CD4-positive, alpha-beta T cell treated with Interleukin-6 for 4 hours (primary cell): ENCODE measurements at regions not wholly inside any gene's neighbourhood (a gene's known extent, or its start where the extent isn't known, plus 50 kb on each side); places are given as distances from the start of the nearest gene placed in this dataset.

ENCODE experiments used
- DNase-seq: peaks from one replicate; pipeline ENCODE4 v3.0.0-alpha.2; 2020; ENCODE audit warnings: mixed read lengths

GRCh38 chr7:156275292-156275691, 365.3 kb upstream of the RNF32 start:
- no peak for DNase-seq

GRCh38 chr7:156274557-156274956, 366.0 kb upstream of the RNF32 start:
- DNase-seq = no peak

- no peak for DNase-seq
These were observed 379.0 kb upstream of the RNF32 start for GRCh38 chr7:156261581-156261980.

GRCh38 chr7:156257904-156258303, 382.7 kb upstream of the RNF32 start:
- no peak for DNase-seq

GRCh38 chr7:156255635-156256034, 384.9 kb upstream of the RNF32 start:
- DNase-seq = no peak

- no peak for DNase-seq
These were observed 388.7 kb upstream of the RNF32 start for GRCh38 chr7:156251861-156252260.

GRCh38 chr7:156240532-156240931, 400.0 kb upstream of the RNF32 start:
- DNase-seq = no peak

- DNase-seq = no peak
These were observed 402.0 kb upstream of the RNF32 start for GRCh38 chr7:156238366-156239133.

- no peak for DNase-seq
These were observed 403.0 kb upstream of the RNF32 start for GRCh38 chr7:156237614-156238013.

- no peak for DNase-seq
These were observed 403.5 kb upstream of the RNF32 start for GRCh38 chr7:156236936-156237599.

- no peak for DNase-seq
These were observed 404.2 kb upstream of the RNF32 start for GRCh38 chr7:156236181-156236889.

- DNase-seq = no peak
These were observed 405.7 kb upstream of the RNF32 start for GRCh38 chr7:156234666-156235494.

GRCh38 chr7:156234192-156234591, 406.4 kb upstream of the RNF32 start:
- no peak for DNase-seq

GRCh38 chr7:156232931-156233705, 407.5 kb upstream of the RNF32 start:
- DNase-seq = no peak

- DNase-seq = no peak
These were observed 410.0 kb upstream of the RNF32 start for GRCh38 chr7:156230576-156230975.

- DNase-seq = no peak
These were observed 412.6 kb upstream of the SHH start for GRCh38 chr7:156224833-156225225.

- DNase-seq = no peak
These were observed 411.9 kb upstream of the SHH start for GRCh38 chr7:156223935-156224832.

- no peak for DNase-seq
These were observed 410.3 kb upstream of the SHH start for GRCh38 chr7:156222611-156223010.

- DNase-seq = no peak
These were observed 409.9 kb upstream of the SHH start for GRCh38 chr7:156222151-156222550.

GRCh38 chr7:156220701-156221100, 408.4 kb upstream of the SHH start:
- DNase-seq = no peak

- no peak for DNase-seq
These were observed 407.9 kb upstream of the SHH start for GRCh38 chr7:156220078-156220605.
